GM23248 (cell line): ENCODE measurements at regions not wholly inside any gene's neighbourhood (a gene's known extent, or its start where the extent isn't known, plus 50 kb on each side); places are given as distances from the start of the nearest gene placed in this dataset.

ENCODE experiments used
- DNase-seq: peaks from one replicate; pipeline ENCODE4 v3.0.0-alpha.2; 2015
- H2AFZ ChIP-seq: fragments of 200-600 bp; sonication (generic); 2 replicates; pipeline ENCODE4 v1.6.1; 2016; ENCODE audit warnings: antibody characterized with exemption
- H3F3A ChIP-seq: fragments of 200-600 bp; sonication (generic); 2 replicates; pipeline ENCODE4 v1.6.1; 2016; ENCODE audit warnings: mild to moderate bottlenecking, antibody characterized with exemption, mixed run types; ENCODE audit not compliant: insufficient read depth
- H3K27ac ChIP-seq: fragments of 200-600 bp; sonication (generic); 2 replicates; pipeline ENCODE4 v1.5.1; 2016; ENCODE audit warnings: mild to moderate bottlenecking
- H3K27me3 ChIP-seq: fragments of 200-600 bp; sonication (generic); replicated peaks from 2 replicates; pipeline ENCODE4 v1.6.1; 2016; ENCODE audit warnings: mild to moderate bottlenecking; ENCODE audit not compliant: insufficient read depth
- H3K36me3 ChIP-seq: fragments of 200-600 bp; sonication (generic); 2 replicates; pipeline ENCODE4 v1.6.1; 2016; ENCODE audit warnings: low read depth, mild to moderate bottlenecking
- H3K4me1 ChIP-seq: fragments of 200-600 bp; sonication (generic); 2 replicates; pipeline ENCODE4 v1.6.1; 2016; ENCODE audit warnings: mild to moderate bottlenecking; ENCODE audit not compliant: insufficient read depth
- H3K4me2 ChIP-seq: fragments of 200-600 bp; sonication (generic); one replicate; pipeline ENCODE4 v1.6.1; 2016; ENCODE audit warnings: mild to moderate bottlenecking; ENCODE audit not compliant: unreplicated experiment
- H3K4me3 ChIP-seq: fragments of 200-600 bp; sonication (generic); 2 replicates; pipeline ENCODE4 v1.5.1; 2016; ENCODE audit warnings: mild to moderate bottlenecking
- H3K79me2 ChIP-seq: fragments of 200-600 bp; sonication (generic); 2 replicates; pipeline ENCODE4 v1.6.1; 2016; ENCODE audit warnings: mild to moderate bottlenecking; ENCODE audit not compliant: insufficient read depth
- H3K9ac ChIP-seq: fragments of 200-600 bp; sonication (generic); 2 replicates; pipeline ENCODE4 v1.6.1; 2016; ENCODE audit warnings: mild to moderate bottlenecking
- H3K9me2 ChIP-seq: fragments of 200-600 bp; sonication (generic); 2 replicates; pipeline ENCODE4 v1.6.1; 2016; ENCODE audit warnings: mixed run types, mild to moderate bottlenecking, moderate library complexity; ENCODE audit not compliant: insufficient read depth
- H3K9me3 ChIP-seq: fragments of 200-600 bp; sonication (generic); one replicate; pipeline ENCODE4 v1.6.1; 2017; ENCODE audit warnings: low read depth
- H4K20me1 ChIP-seq: fragments of 200-600 bp; sonication (generic); 2 replicates; pipeline ENCODE4 v1.6.0; 2016; ENCODE audit not compliant: insufficient read depth
- EZH2 ChIP-seq: fragments of 200-600 bp; sonication (generic); IDR thresholded peaks from 2 replicates; pipeline ENCODE4 v1.6.1; 2018; ENCODE audit warnings: antibody characterized with exemption, mild to moderate bottlenecking; ENCODE audit not compliant: insufficient read depth, poor library complexity, severe bottlenecking
- EZH2phosphoT487 ChIP-seq: fragments of 200-600 bp; sonication (generic); IDR thresholded peaks from 2 replicates; pipeline ENCODE4 v1.6.1; 2018; ENCODE audit warnings: antibody characterized with exemption, moderate library complexity, mild to moderate bottlenecking, low read depth; ENCODE audit not compliant: insufficient read depth
- WGBS, 2 experiments: methylation state at CpG; one replicate each; pipeline ENCODE4 v1.1.6; 2015 to 2017; ENCODE audit warnings: low lambda C conversion rate in 2 of 2, low coverage in 1 of 2; ENCODE audit errors: missing lambda C conversion rate in 2 of 2; 5-methylcytosine and 5-hydroxymethylcytosine counted together
- in situ Hi-C: fragments of 300-500 bp; cut with MboI; formaldehyde crosslinking; loops from 2 replicates; pipeline ENCODE4 v1.15.0; 2020

DNA sequence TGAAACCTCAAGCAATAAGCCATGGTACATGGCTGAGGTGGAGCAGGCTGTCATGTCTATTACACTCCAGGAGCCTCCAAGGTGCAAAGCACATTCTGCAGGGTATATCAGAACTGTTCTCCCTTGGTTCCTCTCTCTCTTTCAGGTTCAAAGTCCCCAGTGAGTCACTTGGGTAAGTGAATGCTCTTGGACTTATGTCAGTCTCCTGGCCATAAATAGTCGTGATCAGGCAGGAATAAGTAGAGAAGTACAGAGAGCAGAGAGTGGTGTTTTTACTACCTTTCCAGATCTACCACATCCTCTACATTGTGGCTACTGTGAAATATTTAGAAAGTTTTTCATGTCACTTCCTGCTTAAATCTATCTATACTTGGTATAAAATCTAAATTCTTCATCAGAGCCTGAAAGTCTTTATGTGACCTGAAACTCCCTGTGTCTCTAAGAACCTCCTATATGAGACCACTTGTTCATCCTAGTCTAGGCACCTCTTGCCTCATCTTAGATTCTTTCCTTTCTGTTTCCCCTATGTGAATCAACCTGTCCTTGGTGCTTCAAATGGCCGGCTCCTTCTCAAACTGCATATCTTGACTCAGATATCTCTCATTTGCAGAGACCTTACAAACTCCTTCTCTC, 1077.6 kb upstream of the MAP3K7 start:
- Histone ChIP-seq H3K9ac (no peak overlapping the region), H3F3A (no peaks in the 10 kb centered on the region), H3K9me3 (no peaks in the 10 kb centered on the region), H3K4me2 (no peak overlapping the region), H3K4me3 (no peak overlapping the region), H3K79me2 (no peaks in the 10 kb centered on the region), H2AFZ (no peak overlapping the region), H3K27ac (no peak overlapping the region), H3K4me1 (no peaks in the 10 kb centered on the region), H3K36me3 (no peaks in the 10 kb centered on the region), H3K9me2 (no peaks in the 10 kb centered on the region), H3K27me3 (no peaks in the 10 kb centered on the region), H4K20me1 (no peaks in the 10 kb centered on the region)
- no peak for DNase-seq
- 22 to 29% methylated on average over 2 of the region's 2 CpGs for whole genome bisulfite sequencing, 2 experiments
- TF ChIP-seq EZH2 (no peak), EZH2phosphoT487 (no peak)
- in situ Hi-C loops: no loop called here

DNA sequence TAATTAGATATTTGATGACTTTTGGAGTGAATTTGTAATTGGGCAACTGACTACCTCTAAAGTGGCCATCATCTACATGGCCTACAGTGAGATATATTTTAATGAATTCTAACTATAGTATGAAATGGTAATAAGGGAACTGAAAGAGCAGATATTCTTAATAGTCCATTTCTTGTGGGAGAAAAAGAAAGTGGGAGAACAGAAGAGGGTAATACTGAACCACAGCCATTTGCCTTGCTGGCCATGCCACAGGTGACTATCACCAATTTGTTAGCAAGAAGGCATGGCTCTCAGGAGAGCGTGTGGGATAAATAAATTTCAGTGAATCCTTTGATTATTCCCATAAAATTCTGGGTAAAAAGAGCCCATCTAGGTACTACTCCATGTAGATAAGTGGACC, 1074.0 kb upstream of the MAP3K7 start:
- no peak overlapping the region for H3K4me3 ChIP-seq
- H3K79me2 ChIP-seq: no peaks in the 10 kb centered on the region
- no peaks in the 10 kb centered on the region for H3F3A ChIP-seq
- H3K36me3 ChIP-seq: no peaks in the 10 kb centered on the region
- H3K9me3 ChIP-seq: no peaks in the 10 kb centered on the region
- DNase-seq: no peak
- 0 to 4% methylated on average over 1 of the region's 1 CpG for WGBS, 2 experiments
- H4K20me1 ChIP-seq: no peaks in the 10 kb centered on the region
- H3K9ac ChIP-seq: no peak overlapping the region
- H2AFZ ChIP-seq: no peak overlapping the region
- H3K27me3 ChIP-seq: no peaks in the 10 kb centered on the region
- no peak for TF ChIP-seq EZH2phosphoT487
- TF ChIP-seq EZH2: no peak
- H3K9me2 ChIP-seq: no peaks in the 10 kb centered on the region
- in situ Hi-C loops: no loop called here
- no peaks in the 10 kb centered on the region for H3K4me1 ChIP-seq
- H3K27ac ChIP-seq: no peak overlapping the region
- no peak overlapping the region for H3K4me2 ChIP-seq

DNA sequence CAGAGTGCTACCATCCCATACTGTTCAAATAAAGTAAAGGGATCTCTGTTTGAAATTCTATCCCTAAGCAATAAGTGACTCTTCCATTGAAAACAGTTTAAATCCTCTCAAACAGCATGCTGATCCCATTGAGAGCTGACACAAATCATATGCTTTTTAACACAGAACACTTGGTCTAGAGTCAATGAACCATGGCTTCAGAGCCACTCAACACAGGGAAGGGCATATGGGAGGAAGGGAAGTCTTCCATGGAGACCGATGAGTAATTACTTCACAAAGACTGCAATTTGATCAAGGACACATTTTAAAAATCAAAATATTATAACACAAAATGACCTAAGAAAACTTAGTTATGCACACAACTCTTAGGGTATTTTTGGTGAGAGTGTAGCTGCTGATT, 1073.0 kb upstream of the MAP3K7 start:
- H3F3A ChIP-seq: no peaks in the 10 kb centered on the region
- H3K27ac ChIP-seq: no peak overlapping the region
- no peak overlapping the region for H3K4me2 ChIP-seq
- H3K9me2 ChIP-seq: no peaks in the 10 kb centered on the region
- no peaks in the 10 kb centered on the region for H4K20me1 ChIP-seq
- DNase-seq: no peak
- in situ Hi-C loops: no loop called here
- TF ChIP-seq EZH2: no peak
- no peak for TF ChIP-seq EZH2phosphoT487
- H2AFZ ChIP-seq: no peak overlapping the region
- no peaks in the 10 kb centered on the region for H3K4me1 ChIP-seq
- no peak overlapping the region for H3K9ac ChIP-seq
- no peaks in the 10 kb centered on the region for H3K36me3 ChIP-seq
- no peaks in the 10 kb centered on the region for H3K79me2 ChIP-seq
- WGBS, 2 experiments: 0 to 4% methylated on average over 1 of the region's 1 CpG
- H3K4me3 ChIP-seq: no peak overlapping the region
- no peaks in the 10 kb centered on the region for H3K27me3 ChIP-seq
- no peaks in the 10 kb centered on the region for H3K9me3 ChIP-seq

DNA sequence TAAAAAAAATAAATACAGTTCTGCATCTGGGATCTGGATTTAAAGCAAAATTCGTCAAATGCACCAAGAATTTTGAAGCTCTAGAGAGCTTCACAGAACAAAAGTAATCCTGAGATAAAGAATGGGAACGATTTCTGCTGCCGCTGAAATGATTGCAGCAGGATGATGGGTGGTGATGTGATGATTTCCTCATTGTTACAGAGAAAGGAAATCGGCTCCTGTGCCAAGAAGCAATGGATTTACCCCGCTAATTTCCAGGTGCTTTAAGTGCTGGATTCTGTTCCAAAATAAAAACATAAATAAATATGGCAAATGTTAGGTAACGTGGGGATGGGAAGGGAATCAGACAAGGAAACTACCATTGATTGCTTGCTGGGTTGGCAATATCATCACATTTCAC, 1067.9 kb upstream of the MAP3K7 start:
- TF ChIP-seq EZH2phosphoT487: no peak
- Histone ChIP-seq H4K20me1 (no peaks in the 10 kb centered on the region), H3K9me2 (no peaks in the 10 kb centered on the region), H2AFZ (no peak overlapping the region), H3K4me3 (no peak overlapping the region), H3K4me2 (no peak overlapping the region), H3K9ac (no peak overlapping the region), H3K27ac (no peak overlapping the region), H3K4me1 (no peaks in the 10 kb centered on the region), H3K27me3 (no peaks in the 10 kb centered on the region), H3F3A (no peaks in the 10 kb centered on the region), H3K36me3 (no peaks in the 10 kb centered on the region), H3K9me3 (no peaks in the 10 kb centered on the region), H3K79me2 (no peaks in the 10 kb centered on the region)
- in situ Hi-C loops: no loop called here
- WGBS, 2 experiments: 12 to 14% methylated on average over 6 of the region's 6 CpGs
- DNase-seq: no peak

DNA sequence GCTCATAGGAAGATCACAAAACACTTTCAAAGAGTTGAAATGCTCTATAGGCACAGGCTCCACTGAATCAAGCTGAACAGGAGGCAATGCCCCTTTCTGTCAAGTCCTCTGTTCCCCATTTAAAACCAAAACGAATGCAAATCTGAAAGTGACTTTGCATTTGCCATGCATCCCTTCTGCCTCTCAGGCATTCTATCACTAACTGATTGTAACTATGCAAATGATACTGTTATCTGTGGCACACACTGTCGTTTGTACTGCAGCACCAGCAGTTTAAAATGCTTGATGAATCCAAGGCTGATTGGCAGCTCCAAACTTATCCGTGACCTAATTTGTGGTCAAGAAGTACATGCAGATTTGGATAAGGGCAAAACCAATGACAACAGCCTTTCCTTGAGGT, 1067.5 kb upstream of the MAP3K7 start:
- no peaks in the 10 kb centered on the region for H3K36me3 ChIP-seq
- no peaks in the 10 kb centered on the region for H3K79me2 ChIP-seq
- H3K27me3 ChIP-seq: no peaks in the 10 kb centered on the region
- no peak overlapping the region for H2AFZ ChIP-seq
- H3K4me1 ChIP-seq: no peaks in the 10 kb centered on the region
- 0 to 2% methylated on average over 3 of the region's 3 CpGs for WGBS, 2 experiments
- H3F3A ChIP-seq: no peaks in the 10 kb centered on the region
- no peak overlapping the region for H3K4me2 ChIP-seq
- no peaks in the 10 kb centered on the region for H3K9me3 ChIP-seq
- no peak overlapping the region for H3K27ac ChIP-seq
- no peak overlapping the region for H3K9ac ChIP-seq
- no peaks in the 10 kb centered on the region for H3K9me2 ChIP-seq
- no peak overlapping the region for H3K4me3 ChIP-seq
- in situ Hi-C loops: no loop called here
- TF ChIP-seq EZH2: no peak
- TF ChIP-seq EZH2phosphoT487: no peak
- no peak for DNase-seq
- no peaks in the 10 kb centered on the region for H4K20me1 ChIP-seq
